Calu3 (cell line): ENCODE measurements at regions not wholly inside any gene's neighbourhood (a gene's known extent, or its start where the extent isn't known, plus 50 kb on each side); places are given as distances from the start of the nearest gene placed in this dataset.
"Not testable (repeated sequence)": the region's sequence is repeated elsewhere in the genome, so short reads cannot be mapped to it uniquely, and the experiment has no call there.

Experiments
- BruUV-seq: library from RNA; stranded (reverse); fragments of 400-500 nt; replicated peaks from 2 replicates; lab custom pipeline; 2021; lab: Mats Ljungman, UMichigan
- CTCF ChIA-PET: fragments of 300-600 bp; sonication (Branson Sonifier 250); formaldehyde crosslinking; loops from one replicate; lab custom pipeline; 2022; ENCODE audit warnings: antibody characterized with exemption; lab: Charles Lee
- DNase-seq: peaks from one replicate; pipeline ENCODE4 v3.0.0; 2022
- H3K27ac Mint-ChIP-seq: one replicate; pipeline ENCODE4 v1.8.0; 2022; ENCODE audit warnings: mixed read lengths; ENCODE audit not compliant: unreplicated experiment
- H3K27me3 Mint-ChIP-seq: one replicate; pipeline ENCODE4 v1.8.0; 2022; ENCODE audit warnings: mixed read lengths; ENCODE audit not compliant: unreplicated experiment
- H3K36me3 Mint-ChIP-seq: one replicate; pipeline ENCODE4 v1.8.0; 2022; ENCODE audit warnings: mild to moderate bottlenecking, moderate library complexity, mixed read lengths; ENCODE audit not compliant: insufficient read depth, unreplicated experiment
- H3K4me1 Mint-ChIP-seq: one replicate; pipeline ENCODE4 v1.8.0; 2022; ENCODE audit warnings: mild to moderate bottlenecking, low read depth, mixed read lengths; ENCODE audit not compliant: unreplicated experiment
- H3K4me3 Mint-ChIP-seq: one replicate; pipeline ENCODE4 v1.8.0; 2022; ENCODE audit warnings: mild to moderate bottlenecking, low read depth, moderate library complexity, mixed read lengths; ENCODE audit not compliant: unreplicated experiment
- H3K9me3 Mint-ChIP-seq: one replicate; pipeline ENCODE4 v1.8.0; 2022; ENCODE audit warnings: low read depth, mixed read lengths; ENCODE audit not compliant: unreplicated experiment
- intact Hi-C: fragments of 100-400 bp; cut with micrococcal nuclease; formaldehyde crosslinking; loops from one replicate; pipeline ENCODE4 v1.10.0; 2022; ENCODE audit not compliant: unreplicated experiment

GRCh38 chr15:22577828-22578227 is 119.1 kb downstream of the GOLGA6L22 start:
- H3K36me3 Mint-ChIP-seq, H3K27ac Mint-ChIP-seq, H3K27me3 Mint-ChIP-seq, H3K4me1 Mint-ChIP-seq, BruUV-seq, DNase-seq, H3K4me3 Mint-ChIP-seq, H3K9me3 Mint-ChIP-seq, intact Hi-C loops, CTCF ChIA-PET: not testable (repeated sequence)

GRCh38 chr15:22579213-22579612 is 120.5 kb downstream of the GOLGA6L22 start:
- BruUV-seq, H3K27me3 Mint-ChIP-seq, CTCF ChIA-PET, H3K4me3 Mint-ChIP-seq, H3K4me1 Mint-ChIP-seq, intact Hi-C loops, H3K9me3 Mint-ChIP-seq, H3K27ac Mint-ChIP-seq, DNase-seq, H3K36me3 Mint-ChIP-seq: not testable (repeated sequence)

- H3K4me1 Mint-ChIP-seq, H3K36me3 Mint-ChIP-seq, H3K9me3 Mint-ChIP-seq, CTCF ChIA-PET, H3K4me3 Mint-ChIP-seq, BruUV-seq, DNase-seq, H3K27me3 Mint-ChIP-seq, intact Hi-C loops, H3K27ac Mint-ChIP-seq: not testable (repeated sequence)
Measured at GRCh38 chr15:22587391-22587790, 128.7 kb downstream of the GOLGA6L22 start.

GRCh38 chr15:22598552-22598951 is 139.8 kb downstream of the GOLGA6L22 start:
- BruUV-seq, H3K27ac Mint-ChIP-seq, intact Hi-C loops, H3K4me3 Mint-ChIP-seq, H3K27me3 Mint-ChIP-seq, H3K36me3 Mint-ChIP-seq, H3K9me3 Mint-ChIP-seq, DNase-seq, CTCF ChIA-PET, H3K4me1 Mint-ChIP-seq: not testable (repeated sequence)

GRCh38 chr15:22599526-22600320 is 141.0 kb downstream of the GOLGA6L22 start:
- DNase-seq = not testable (repeated sequence)

GRCh38 chr15:22616976-22617375 is 158.3 kb downstream of the GOLGA6L22 start:
- intact Hi-C loops, DNase-seq, H3K9me3 Mint-ChIP-seq, CTCF ChIA-PET, H3K36me3 Mint-ChIP-seq, H3K4me1 Mint-ChIP-seq, H3K4me3 Mint-ChIP-seq, H3K27ac Mint-ChIP-seq, BruUV-seq, H3K27me3 Mint-ChIP-seq: not testable (repeated sequence)

More at GRCh38 chr15:22599526-22600320, 141.0 kb downstream of the GOLGA6L22 start:
- H3K9me3 Mint-ChIP-seq, H3K4me1 Mint-ChIP-seq, BruUV-seq, intact Hi-C loops, H3K4me3 Mint-ChIP-seq, H3K36me3 Mint-ChIP-seq, H3K27ac Mint-ChIP-seq, CTCF ChIA-PET, H3K27me3 Mint-ChIP-seq: not testable (repeated sequence)

GRCh38 chr15:22631789-22632188 is 154.7 kb upstream of the NIPA1 start:
- H3K4me3 Mint-ChIP-seq, DNase-seq, intact Hi-C loops, CTCF ChIA-PET, BruUV-seq, H3K27ac Mint-ChIP-seq, H3K4me1 Mint-ChIP-seq, H3K36me3 Mint-ChIP-seq, H3K9me3 Mint-ChIP-seq, H3K27me3 Mint-ChIP-seq: not testable (repeated sequence)

GRCh38 chr15:22639983-22640382 is 146.5 kb upstream of the NIPA1 start:
- H3K4me1 Mint-ChIP-seq, BruUV-seq, H3K9me3 Mint-ChIP-seq, CTCF ChIA-PET, H3K36me3 Mint-ChIP-seq, H3K27me3 Mint-ChIP-seq, H3K4me3 Mint-ChIP-seq, H3K27ac Mint-ChIP-seq, intact Hi-C loops, DNase-seq: not testable (repeated sequence)

GRCh38 chr15:22649458-22649857 is 137.0 kb upstream of the NIPA1 start:
- H3K27ac Mint-ChIP-seq, H3K27me3 Mint-ChIP-seq, CTCF ChIA-PET, BruUV-seq, H3K36me3 Mint-ChIP-seq, H3K9me3 Mint-ChIP-seq, intact Hi-C loops, H3K4me3 Mint-ChIP-seq, DNase-seq, H3K4me1 Mint-ChIP-seq: not testable (repeated sequence)

- CTCF ChIA-PET, BruUV-seq, H3K27me3 Mint-ChIP-seq: not testable (repeated sequence)
Measured at GRCh38 chr15:22651179-22651578, 135.3 kb upstream of the NIPA1 start.

More at GRCh38 chr15:22651179-22651578, 135.3 kb upstream of the NIPA1 start:
- H3K4me3 Mint-ChIP-seq, H3K4me1 Mint-ChIP-seq, H3K9me3 Mint-ChIP-seq, intact Hi-C loops, H3K27ac Mint-ChIP-seq, DNase-seq, H3K36me3 Mint-ChIP-seq: not testable (repeated sequence)
